ENCODE measurements at regions not wholly inside any gene's neighbourhood (a gene's known extent, or its start where the extent isn't known, plus 50 kb on each side); places are given as distances from the start of the nearest gene placed in this dataset.

- TF ChIP-seq EZH2 (IDR thresholded peaks at IDR 0.05; ENCODE audit: low read depth, unreplicated experiment) (no peak), EZH2phosphoT487 (IDR thresholded peaks at IDR 0.05; ENCODE audit: unreplicated experiment) (no peak), JUNB (IDR thresholded peaks at IDR 0.05; ENCODE audit: unreplicated experiment) (no peak), POLR2AphosphoS5 (IDR thresholded peaks at IDR 0.05; ENCODE audit: low read depth) (no peak)
- TF ChIP-seq, protein P1, sequence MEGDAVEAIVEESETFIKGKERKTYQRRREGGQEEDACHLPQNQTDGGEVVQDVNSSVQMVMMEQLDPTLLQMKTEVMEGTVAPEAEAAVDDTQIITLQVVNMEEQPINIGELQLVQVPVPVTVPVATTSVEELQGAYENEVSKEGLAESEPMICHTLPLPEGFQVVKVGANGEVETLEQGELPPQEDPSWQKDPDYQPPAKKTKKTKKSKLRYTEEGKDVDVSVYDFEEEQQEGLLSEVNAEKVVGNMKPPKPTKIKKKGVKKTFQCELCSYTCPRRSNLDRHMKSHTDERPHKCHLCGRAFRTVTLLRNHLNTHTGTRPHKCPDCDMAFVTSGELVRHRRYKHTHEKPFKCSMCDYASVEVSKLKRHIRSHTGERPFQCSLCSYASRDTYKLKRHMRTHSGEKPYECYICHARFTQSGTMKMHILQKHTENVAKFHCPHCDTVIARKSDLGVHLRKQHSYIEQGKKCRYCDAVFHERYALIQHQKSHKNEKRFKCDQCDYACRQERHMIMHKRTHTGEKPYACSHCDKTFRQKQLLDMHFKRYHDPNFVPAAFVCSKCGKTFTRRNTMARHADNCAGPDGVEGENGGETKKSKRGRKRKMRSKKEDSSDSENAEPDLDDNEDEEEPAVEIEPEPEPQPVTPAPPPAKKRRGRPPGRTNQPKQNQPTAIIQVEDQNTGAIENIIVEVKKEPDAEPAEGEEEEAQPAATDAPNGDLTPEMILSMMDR (conservative IDR thresholded peaks at IDR 0.05; ENCODE audit: low read depth in 2 of 2) = no peak
- TF ChIP-seq, protein P2, sequence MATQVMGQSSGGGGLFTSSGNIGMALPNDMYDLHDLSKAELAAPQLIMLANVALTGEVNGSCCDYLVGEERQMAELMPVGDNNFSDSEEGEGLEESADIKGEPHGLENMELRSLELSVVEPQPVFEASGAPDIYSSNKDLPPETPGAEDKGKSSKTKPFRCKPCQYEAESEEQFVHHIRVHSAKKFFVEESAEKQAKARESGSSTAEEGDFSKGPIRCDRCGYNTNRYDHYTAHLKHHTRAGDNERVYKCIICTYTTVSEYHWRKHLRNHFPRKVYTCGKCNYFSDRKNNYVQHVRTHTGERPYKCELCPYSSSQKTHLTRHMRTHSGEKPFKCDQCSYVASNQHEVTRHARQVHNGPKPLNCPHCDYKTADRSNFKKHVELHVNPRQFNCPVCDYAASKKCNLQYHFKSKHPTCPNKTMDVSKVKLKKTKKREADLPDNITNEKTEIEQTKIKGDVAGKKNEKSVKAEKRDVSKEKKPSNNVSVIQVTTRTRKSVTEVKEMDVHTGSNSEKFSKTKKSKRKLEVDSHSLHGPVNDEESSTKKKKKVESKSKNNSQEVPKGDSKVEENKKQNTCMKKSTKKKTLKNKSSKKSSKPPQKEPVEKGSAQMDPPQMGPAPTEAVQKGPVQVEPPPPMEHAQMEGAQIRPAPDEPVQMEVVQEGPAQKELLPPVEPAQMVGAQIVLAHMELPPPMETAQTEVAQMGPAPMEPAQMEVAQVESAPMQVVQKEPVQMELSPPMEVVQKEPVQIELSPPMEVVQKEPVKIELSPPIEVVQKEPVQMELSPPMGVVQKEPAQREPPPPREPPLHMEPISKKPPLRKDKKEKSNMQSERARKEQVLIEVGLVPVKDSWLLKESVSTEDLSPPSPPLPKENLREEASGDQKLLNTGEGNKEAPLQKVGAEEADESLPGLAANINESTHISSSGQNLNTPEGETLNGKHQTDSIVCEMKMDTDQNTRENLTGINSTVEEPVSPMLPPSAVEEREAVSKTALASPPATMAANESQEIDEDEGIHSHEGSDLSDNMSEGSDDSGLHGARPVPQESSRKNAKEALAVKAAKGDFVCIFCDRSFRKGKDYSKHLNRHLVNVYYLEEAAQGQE (IDR thresholded peaks at IDR 0.05; ENCODE audit: unreplicated experiment) = no peak
These were observed 58.4 kb upstream of the VCAM1 start for GRCh38 chr1:100661176-100661575.
